K562 (cell line): ENCODE measurements at regions not wholly inside any gene's neighbourhood (a gene's known extent, or its start where the extent isn't known, plus 50 kb on each side); places are given as distances from the start of the nearest gene placed in this dataset.

Experiments used
- CHD7 ChIP-seq: fragments of 200-600 bp; sonication (generic); IDR thresholded peaks from one replicate; pipeline ENCODE4 v1.6.1; 2012; ENCODE audit warnings: mild to moderate bottlenecking, low read depth, low read length, inconsistent platforms
- MBD2 ChIP-seq: sonication (generic); IDR thresholded peaks from 2 replicates; pipeline ENCODE4 v1.6.1; 2016; ENCODE audit warnings: low read depth, borderline replicate concordance
- ZNF3 ChIP-seq: fragments of 250-450 bp; sonication (Bioruptor Pico); IDR thresholded peaks from 2 replicates; pipeline ENCODE4 v1.5.0; 2021; ENCODE audit warnings: mild to moderate bottlenecking, moderate library complexity

GRCh38 chr18:24917767-24918166 lies 434.2 kb downstream of the ZNF521 start (continued):
- TF ChIP-seq CHD7 (no peak), MBD2 (no peak), ZNF3 (CRISPR knock-in tag) (no peak)
